Ovary (tissue), 3 donors: ENCODE measurements at regions not wholly inside any gene's neighbourhood (a gene's known extent, or its start where the extent isn't known, plus 50 kb on each side); places are given as distances from the start of the nearest gene placed in this dataset.

Experiments
- CTCF ChIP-seq, 3 donors: fragments of 450-650 bp in 2 of 3; fragments of 200-600 bp in 1 of 3; IDR thresholded peaks; one replicate each; pipeline versions ENCODE4 v1.5.1 to v1.8.0; 2016 to 2022; ENCODE audit warnings: antibody characterized with exemption in 3 of 3, mild to moderate bottlenecking in 1 of 3
- POLR2A ChIP-seq: fragments of 450-650 bp; IDR thresholded peaks from one replicate; pipeline ENCODE4 v1.6.1; 2017; ENCODE audit warnings: antibody characterized with exemption, mild to moderate bottlenecking, moderate library complexity
- donor health status: DM: no; HTN: no; CAD: no.

GRCh38 chr14:22231018-22231417 is 358.0 kb downstream of the DAD1 start:
- TF ChIP-seq POLR2A (no peak), CTCF (IDR thresholded peaks at IDR 0.05) (no peak)
